OCI-LY7 (cell line): ENCODE measurements at regions not wholly inside any gene's neighbourhood (a gene's known extent, or its start where the extent isn't known, plus 50 kb on each side); places are given as distances from the start of the nearest gene placed in this dataset.

Experiments used
- EZH2phosphoT487 ChIP-seq: fragments of 200-600 bp; sonication (generic); IDR thresholded peaks from 2 replicates; pipeline ENCODE4 v1.6.1; 2018; ENCODE audit warnings: low read depth, borderline replicate concordance, mild to moderate bottlenecking, mixed run types, antibody characterized with exemption, low read length, moderate library complexity, mixed read lengths
- TF ChIP-seq, protein P1 (sequence below): fragments of 200-600 bp; sonication (generic); conservative IDR thresholded peaks from 2 replicates; pipeline ENCODE4 v1.5.1; 2014; ENCODE audit warnings: mild to moderate bottlenecking, antibody characterized with exemption, low read length, moderate library complexity, mixed read lengths

GRCh38 chr12:47308672-47309071, 228.9 kb upstream of the AMIGO2 start:
- TF ChIP-seq, protein P1, sequence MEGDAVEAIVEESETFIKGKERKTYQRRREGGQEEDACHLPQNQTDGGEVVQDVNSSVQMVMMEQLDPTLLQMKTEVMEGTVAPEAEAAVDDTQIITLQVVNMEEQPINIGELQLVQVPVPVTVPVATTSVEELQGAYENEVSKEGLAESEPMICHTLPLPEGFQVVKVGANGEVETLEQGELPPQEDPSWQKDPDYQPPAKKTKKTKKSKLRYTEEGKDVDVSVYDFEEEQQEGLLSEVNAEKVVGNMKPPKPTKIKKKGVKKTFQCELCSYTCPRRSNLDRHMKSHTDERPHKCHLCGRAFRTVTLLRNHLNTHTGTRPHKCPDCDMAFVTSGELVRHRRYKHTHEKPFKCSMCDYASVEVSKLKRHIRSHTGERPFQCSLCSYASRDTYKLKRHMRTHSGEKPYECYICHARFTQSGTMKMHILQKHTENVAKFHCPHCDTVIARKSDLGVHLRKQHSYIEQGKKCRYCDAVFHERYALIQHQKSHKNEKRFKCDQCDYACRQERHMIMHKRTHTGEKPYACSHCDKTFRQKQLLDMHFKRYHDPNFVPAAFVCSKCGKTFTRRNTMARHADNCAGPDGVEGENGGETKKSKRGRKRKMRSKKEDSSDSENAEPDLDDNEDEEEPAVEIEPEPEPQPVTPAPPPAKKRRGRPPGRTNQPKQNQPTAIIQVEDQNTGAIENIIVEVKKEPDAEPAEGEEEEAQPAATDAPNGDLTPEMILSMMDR, result no peak
- no peak for TF ChIP-seq EZH2phosphoT487
